ENCODE measurements at regions not wholly inside any gene's neighbourhood (a gene's known extent, or its start where the extent isn't known, plus 50 kb on each side); places are given as distances from the start of the nearest gene placed in this dataset.

DNA sequence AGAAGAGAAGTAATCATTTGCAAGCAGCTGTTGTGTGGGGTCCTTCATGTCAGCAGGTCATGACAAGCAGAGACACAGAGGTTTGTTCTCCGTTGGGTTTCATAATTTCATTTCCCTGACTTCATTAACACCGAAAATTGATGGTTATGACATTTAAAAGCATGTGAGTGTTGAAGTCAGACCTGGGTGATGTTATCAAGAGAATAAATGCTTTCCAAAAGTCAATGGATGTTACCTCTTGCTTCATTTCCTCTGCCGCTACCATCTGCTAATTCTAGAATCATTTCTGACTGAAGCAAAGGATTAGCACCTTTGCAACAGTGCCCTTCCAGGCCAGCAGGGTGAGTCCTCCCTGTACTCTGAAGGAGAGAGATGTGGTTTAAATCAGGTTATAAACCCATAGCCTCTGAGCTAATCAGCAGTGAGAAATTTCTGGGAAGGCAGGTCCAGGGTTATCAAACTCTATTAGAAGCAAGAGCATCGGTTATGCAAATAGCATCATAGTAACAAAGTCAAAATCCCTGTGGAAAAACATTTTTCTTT is 446.2 kb downstream of the PIK3C3 start:
- DNase-seq (ENCODE audit: low read depth in 2 of 2), result no peak

DNA sequence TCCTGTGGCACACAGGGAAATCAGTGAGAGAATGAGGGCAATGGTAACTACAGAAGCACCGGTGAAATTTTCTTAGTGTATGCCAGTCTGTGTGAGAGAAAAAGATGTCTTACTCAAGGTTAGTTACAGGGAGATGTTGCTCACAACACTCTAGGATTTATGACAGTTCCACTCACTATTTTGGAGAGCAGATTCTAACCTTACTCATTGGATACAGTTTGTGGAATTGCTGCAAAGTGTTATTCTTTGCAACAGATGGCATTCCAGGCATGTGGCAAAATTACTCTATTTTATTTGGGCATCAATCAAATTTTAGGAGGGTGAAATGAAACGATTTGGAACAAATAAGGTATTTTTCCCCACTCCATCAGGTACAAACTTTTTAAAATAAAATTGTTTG is 449.1 kb downstream of the PIK3C3 start:
- no peak for DNase-seq (ENCODE audit: low read depth in 2 of 2)

DNA sequence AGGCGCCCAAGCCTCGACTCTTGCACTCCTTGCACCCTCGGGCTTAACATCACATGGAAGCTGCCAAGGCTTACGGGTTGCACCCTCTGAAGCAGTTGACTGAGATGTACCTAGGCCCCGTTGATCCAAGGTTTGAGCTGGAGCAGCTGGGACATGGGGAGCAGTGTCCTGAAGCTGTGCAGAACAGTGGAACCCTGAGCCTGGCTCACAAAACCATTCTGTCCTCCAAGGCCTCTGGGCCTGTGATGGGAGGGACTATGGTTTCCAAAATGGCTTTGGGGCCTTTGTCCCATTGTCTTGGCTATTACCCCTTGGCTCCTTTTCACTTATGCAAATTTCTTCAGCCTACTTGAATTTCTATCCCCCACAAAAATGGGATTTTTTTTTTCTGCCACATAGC is 454.0 kb downstream of the PIK3C3 start:
- no peak for DNase-seq (ENCODE audit: low read depth in 2 of 2)

DNA sequence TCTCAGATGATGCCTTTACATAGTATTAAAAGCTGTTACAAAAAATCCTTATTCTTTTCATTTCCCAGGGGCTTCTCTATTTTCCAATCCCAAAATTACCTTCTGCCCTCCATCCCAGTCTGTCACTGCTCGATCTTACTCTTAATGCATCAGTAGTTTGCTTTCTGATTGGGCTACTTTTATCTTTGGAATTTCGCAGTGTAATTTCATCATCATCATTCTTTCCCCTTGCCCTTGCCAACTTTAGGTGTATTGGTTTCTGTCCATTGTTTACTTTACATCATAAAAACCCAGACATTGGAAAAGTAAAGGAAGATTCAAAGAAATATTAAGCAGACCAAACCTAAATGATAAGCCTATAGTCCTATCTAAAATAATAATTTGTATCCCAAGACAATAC is 457.2 kb downstream of the PIK3C3 start:
- no peak for DNase-seq (ENCODE audit: low read depth in 2 of 2)

DNA sequence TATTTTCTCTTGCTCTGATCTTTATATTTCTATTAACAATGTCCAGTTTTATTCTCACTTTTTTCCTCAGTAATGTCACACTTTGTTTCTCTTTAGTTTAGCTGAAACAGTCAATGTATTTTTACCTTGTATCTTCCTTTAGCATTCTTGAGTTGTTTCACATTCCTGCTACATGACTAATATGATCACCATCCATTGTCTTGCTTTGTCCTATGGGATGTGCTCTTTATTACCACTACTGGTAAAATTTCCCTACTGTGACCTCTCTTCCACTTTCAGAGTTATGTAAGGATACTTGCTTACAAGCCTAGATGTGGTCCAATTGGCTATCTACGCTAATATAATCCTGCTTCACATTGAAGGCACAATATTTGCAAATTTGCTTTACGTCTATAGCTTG is 457.9 kb downstream of the PIK3C3 start:
- no peak for DNase-seq (ENCODE audit: low read depth in 2 of 2)

DNA sequence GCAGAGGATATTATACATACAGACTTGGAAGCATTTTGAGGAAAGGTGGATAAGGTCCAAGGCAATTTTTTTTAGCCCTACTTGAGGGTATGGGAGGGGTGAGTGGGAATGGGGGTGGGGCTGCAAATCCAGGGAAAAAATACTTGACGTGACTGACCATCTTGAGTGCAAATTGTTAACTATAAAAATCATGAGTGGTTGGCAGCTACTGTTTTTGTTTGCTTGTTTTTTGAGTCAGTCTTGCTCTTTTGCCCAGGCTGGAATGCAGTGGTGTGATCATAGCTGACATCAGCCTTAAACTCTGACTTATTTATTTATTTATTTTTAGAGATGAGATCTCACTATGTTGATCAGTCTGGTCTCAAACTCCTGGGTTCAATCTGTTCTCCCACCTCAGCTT is 458.8 kb downstream of the PIK3C3 start:
- no peak for DNase-seq (ENCODE audit: low read depth in 2 of 2)

DNA sequence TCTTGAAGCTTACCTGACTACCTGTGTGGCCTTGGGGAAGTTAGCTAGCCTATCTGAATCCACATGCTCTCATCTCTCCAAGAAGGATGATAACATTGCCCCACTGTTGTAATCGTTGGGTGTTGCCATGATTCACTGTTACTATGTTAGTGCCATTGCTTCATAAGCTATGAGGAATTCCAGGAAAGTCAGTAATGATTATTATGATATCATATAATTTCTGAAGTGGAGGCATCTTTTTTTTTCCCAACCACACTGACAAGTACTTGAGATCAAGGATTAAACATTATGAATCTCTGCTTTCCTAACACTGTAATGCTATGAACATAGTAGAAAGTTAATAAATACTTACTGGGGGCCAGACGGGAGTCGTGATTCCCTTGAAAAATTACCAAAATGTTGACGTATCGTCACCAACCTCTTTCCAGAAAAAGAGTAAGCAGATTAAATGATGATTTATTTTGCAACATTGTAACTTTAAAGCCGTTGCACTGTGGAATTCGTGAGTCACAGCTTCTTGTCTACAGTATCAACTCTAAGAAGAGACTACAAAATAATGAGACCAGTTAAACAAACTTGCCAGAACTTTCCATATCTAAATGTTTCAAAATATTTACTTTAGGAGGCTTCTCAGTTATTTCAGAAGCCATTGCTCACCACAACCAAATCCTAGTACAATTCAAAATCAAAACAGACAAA is 459.9 kb downstream of the PIK3C3 start:
- DNase-seq (ENCODE audit: low read depth in 2 of 2), result no peak

DNA sequence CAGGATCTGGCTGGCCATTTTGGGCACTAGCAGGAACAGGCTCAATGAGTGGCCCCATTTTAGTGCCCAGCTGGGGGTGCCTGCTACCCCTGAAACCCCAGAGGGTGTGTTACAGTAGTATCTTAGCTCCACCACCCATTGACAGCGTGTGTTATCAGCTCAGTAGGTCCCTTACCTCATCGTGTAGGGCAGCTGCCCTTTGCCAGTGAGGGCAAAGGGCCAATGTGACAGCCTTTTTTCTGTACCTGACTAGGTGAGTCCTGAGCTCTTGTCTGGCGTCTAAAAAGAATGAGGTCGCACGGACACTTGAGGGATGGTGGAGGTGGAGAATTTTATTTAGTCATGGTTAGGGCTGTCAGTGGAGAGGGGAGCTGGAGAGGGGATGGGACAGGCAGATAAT is 462.2 kb downstream of the PIK3C3 start:
- DNase-seq (ENCODE audit: low read depth in 2 of 2), result no peak

DNA sequence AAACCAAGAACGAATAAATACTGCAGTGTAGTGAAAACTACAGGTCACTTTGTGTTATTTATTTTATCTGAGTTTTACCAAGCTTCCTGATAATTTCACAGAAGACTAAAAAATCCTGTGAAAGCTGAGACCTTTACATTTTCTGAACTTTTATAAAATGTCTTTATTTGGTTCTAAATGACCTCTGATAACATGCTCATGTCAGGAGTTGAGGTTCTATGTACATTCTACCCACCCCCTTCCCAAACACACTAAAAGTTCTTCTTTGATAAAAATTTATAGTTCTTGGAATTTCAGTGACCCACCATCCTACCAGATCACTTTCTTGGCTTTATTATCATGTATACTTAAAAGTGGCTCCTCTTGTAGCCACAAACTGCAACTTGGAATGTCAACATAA is 463.1 kb downstream of the PIK3C3 start:
- no peak for DNase-seq (ENCODE audit: low read depth in 2 of 2)

DNA sequence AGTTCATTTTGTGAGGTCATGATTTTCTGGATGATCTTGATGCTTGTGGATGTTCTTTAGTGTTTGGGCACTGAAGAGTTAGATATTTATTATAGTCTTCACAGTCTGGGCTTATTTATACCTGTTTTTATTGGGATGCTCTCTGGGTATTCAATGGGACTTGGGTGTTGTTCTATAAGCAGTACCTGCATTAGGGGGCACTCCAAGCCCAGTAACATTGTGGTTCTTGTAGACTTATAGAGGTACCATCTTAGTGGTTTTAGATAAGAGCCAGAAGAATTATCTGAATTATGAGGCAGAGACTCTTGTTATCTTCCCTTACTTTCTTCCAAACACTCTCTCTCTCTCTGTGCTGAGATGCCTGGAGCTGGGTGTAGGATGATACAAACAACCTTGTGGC is 470.0 kb downstream of the PIK3C3 start:
- DNase-seq (ENCODE audit: low read depth in 2 of 2), result no peak

DNA sequence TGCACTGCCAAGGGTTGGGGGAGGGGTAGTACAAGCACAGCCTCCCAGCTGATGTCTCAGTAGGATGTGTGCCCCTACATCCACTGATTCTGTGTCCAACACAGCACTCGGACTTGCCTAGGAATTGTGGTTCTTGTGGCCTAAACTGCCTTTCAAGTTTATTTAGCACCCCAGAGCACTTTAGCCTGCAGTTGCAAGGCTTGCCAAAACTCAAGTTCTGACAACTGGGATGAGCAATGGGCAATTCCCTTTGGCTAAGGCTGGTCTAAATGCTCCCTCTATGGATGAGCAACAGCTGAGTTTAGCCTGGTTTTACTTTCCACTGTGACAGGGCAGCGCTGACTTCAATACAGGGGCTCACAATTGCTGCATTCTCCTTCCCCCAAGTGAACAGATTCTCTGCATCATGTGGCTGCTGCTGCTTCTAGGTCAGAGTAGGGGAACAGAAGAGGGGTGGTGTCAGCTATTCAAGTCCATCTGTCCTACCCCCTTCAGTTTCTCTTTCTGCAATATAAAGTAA is 471.5 kb downstream of the PIK3C3 start:
- no peak for DNase-seq (ENCODE audit: low read depth in 2 of 2)

DNA sequence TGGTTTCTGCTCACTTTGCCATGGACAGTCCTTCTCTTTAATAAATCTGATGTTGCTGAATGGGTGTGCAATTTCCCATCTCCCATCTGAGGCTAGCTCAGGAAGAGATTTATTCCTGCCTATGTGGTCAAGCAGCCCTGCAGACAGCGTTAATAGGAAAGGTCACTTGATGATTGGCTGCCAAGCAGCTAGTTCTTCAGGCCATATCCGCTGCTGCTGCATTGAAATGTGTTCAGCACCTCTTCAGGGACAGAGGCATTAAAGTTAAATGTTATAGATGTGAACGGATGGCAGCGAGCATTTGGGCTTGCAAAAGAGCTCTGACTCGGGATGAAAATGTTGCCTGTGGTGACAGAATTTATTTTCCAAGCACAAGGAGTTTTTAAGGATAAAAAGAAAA is 474.2 kb downstream of the PIK3C3 start:
- DNase-seq (ENCODE audit: low read depth in 2 of 2), result no peak

DNA sequence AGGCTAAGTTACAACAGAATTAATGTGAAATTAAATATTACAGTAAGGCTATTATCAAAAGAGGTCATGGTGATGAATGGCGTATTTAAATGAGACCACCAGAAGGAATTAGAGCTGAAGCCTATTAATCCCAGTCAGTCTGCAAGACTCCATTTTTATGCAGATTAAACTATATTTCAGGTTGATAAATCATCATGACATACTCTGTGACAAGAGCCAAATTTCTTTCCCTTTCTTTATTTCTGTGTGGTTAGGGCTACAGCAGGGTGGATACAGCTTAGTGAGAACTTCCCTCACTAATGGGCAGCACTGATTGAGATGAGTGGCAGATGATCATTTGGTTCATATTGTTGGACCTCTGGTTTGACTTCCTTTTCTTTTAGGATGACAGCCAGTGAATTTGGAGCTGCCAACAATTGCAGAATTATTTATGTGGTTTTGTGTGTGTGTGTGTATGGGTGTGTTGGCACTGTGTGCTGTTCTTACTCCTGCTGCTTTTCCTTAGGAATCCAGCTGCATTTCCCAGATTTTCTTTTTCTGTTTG is 481.3 kb downstream of the PIK3C3 start:
- no peak for DNase-seq (ENCODE audit: low read depth in 2 of 2)

DNA sequence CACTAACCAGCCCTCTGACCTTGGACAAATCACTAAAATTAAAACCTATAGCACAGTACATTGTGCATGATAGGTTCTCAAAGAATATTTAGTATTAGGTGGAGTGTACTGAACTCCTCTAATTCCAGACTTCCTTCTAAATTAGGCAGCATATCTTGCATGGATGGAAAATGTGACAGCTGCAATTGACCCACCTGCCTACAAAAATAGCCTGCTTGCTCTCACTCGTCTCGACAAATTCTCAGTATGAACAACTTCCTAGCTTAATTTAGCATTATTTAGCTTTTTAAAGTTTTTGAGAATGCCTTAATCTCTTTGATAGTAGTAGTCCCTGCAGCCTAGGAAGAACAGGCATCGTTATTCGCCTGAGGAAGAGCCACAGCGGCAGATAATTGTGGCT is 482.0 kb downstream of the PIK3C3 start:
- no peak for DNase-seq (ENCODE audit: low read depth in 2 of 2)

DNA sequence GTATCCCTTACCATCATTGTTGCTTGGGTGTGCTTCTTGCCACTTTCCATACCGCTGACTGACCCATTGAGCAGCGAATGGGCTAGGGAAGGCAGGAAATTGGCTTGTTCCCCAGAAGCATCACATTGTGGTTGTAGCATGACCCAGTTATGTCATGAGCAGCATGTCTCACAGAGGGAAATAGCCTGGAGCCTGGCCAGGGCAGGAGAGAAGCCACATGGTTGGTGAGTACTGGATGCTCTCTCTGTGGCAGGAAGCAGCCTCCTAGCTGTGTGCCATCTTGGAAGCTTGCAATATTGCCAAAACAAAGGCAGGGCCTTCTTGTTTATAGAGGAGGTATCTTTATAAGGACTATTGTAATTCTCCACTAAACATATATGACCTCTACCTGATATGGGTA is 482.6 kb downstream of the PIK3C3 start:
- no peak for DNase-seq (ENCODE audit: low read depth in 2 of 2)

DNA sequence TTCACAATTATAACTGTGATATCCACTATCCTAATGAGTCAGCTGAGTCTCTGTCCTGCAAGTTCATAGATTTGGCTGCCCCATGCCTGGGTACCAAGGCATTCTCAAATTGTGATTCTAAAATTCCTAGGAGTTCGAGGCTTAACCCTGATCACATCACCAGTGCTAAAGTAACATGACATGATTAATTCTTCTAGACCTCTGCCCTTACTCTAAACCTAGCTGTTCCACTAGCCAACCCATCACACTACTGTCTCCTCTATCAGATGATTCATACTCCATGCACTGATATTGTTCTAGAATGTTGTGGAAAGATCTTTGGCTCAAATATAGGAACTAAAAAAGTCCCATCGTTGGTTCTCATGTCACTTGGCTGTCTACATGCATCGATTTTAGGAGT is 487.6 kb downstream of the PIK3C3 start:
- DNase-seq (ENCODE audit: low read depth in 2 of 2), result no peak

DNA sequence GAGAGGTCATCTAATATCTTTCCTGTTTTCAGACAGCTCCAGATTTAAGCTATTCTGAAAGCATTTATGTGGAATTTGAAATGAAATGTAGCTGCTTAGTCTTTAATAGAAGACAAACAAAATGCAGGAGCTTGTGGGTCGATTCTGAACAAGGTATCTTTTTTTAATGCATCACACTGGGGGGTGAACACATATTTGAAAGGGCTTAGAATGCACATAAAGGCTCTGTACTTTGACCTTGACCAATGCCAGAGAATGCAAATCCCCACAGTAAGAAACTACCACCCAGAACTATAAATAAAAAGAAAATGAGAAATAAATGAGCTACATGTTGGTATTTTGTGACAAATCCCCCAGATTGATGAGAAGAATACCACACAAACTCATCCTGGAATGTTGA is 489.3 kb downstream of the PIK3C3 start:
- DNase-seq (ENCODE audit: low read depth in 2 of 2), result no peak

DNA sequence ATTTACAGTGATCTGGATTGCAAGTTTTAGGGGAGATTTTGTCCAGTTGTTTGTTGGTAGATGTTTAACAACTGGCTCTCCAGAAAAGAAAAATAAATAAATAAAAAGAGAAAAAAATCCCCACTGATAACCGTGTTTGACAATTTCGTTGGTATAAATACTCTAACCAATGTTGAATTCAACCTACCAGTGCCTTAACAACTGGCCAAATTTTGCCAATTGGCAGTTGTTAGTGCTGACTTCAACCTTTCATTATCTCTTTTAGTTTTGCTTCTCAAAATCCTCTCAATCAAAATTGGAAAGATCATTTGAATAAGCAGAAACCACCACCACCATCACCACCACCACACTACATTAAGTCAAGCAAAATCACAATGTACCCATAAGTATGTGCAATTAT is 490.3 kb downstream of the PIK3C3 start:
- DNase-seq (ENCODE audit: low read depth in 2 of 2), result no peak

DNA sequence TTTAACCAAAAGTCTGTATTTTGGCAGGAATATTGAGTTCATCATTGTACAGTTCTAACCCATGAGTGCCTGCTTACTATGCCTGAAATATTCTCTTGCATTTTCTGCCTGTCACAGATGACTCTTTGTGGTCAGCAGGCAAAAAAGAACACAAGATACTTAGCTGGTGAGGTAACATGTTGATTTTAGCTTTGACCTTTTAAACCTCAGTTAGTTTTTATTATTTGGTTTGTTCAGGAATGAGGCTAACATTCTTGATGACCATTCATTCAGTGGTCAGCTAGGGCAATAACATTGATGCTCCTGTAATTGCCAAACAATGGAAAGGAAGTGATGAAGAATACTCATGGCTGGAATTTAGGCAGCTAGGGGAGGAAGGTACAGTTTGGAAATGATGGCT is 491.2 kb downstream of the PIK3C3 start:
- no peak for DNase-seq (ENCODE audit: low read depth in 2 of 2)

DNA sequence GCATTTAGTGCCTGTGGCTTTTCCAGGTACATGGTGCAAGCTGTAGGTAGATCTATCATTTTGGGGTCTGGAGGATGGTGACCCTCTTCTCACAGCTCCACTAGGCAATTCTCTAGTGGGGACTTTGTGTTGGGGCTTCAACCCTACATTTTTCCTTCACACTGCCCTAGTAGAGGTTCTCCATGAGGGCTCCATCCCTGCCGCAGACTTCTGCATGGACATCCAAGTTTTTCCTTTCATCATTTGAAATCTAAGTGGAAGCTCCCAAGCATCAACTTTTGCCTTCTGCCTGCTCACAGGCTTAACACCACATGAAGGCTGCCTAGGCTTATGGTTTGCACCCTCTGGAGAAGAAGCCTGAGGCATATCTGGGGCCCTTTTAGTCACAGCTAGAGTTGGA is 492.7 kb downstream of the PIK3C3 start:
- DNase-seq (ENCODE audit: low read depth in 2 of 2), result no peak

DNA sequence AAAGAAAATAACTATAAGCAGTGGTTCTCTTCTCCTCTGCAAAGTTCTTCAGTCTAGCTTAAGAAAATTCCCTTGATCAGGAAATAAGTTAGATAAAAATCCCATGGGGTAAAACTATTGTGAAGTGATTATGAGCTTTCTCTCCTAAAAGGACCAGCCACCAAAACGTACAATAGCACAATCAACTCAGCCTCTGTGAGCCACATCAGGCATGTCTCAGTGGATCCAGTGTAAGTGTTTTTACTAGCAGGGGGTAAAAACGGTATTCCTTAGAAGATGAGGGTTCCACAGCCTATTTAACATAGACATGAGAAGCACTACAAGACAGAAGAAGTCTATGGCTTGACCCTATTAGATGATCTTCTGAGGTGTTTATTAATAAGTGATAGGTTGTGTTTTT is 503.2 kb downstream of the PIK3C3 start:
- DNase-seq (ENCODE audit: low read depth in 2 of 2), result no peak

DNA sequence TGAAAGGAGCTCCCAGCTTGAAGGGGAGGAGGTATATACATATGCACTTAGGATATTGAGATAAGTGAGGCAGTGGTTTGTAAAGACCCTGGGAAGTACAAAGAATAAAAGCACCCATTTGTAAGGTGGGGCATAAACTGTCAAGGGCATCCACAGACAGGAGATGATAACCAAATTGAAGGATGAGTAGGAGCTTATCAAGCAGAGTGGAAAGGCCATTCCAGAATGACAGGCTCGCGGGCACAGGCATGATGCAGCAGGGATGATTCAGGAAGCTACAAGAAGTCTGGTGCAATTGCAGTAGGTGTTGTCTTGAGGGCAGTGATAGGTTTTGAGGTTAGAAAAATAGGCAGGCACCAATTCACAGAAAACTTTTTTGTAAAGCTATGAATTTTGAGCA is 504.8 kb downstream of the PIK3C3 start:
- no peak for DNase-seq (ENCODE audit: low read depth in 2 of 2)

DNA sequence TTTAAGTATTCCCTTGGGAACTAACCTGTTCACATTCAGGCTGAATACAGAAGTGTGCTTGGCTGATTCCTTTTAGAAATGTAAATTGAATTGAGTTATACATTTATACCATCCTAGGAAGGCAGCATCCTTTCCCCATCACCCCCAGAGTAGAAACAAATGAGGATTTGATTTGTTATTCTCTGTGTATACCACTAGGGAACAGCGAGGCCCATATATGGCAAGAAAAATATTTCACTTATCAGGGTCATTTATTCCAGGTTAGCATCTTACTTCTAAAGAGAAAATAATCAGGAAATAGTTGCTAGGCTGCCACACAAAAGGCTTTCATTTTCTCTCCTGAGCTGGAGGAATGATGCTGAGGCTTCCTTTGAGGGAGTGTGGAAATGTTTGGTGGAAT is 516.9 kb downstream of the PIK3C3 start:
- no peak for DNase-seq (ENCODE audit: low read depth in 2 of 2)

DNA sequence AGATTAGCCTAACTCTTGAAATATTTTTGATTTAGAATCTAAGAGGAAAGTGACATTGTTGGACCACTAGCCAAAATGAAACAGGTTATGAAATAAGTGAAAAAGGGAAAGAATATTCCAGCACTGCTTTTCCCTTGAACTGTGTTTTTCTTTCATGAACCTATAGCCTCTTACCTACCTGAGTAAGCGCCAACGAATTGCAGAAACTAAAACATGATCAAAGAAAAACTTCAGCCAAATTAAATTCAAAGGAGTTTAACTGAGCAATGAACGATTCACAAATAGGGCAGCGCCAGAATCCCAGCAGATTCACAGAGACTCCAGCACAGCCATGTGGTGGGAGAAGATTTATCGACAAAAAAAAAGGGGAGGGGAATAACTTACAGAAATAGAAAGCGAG is 518.6 kb downstream of the PIK3C3 start:
- no peak for DNase-seq (ENCODE audit: low read depth in 2 of 2)

All from stimulated activated CD4-positive, alpha-beta T cell treated with anti-CD3 and anti-CD28 coated beads, Interleukin-4, amount 100 ng/mL, for 48 hours (primary cell).